ENCODE measurements at regions not wholly inside any gene's neighbourhood (a gene's known extent, or its start where the extent isn't known, plus 50 kb on each side); places are given as distances from the start of the nearest gene placed in this dataset.

GRCh38 chr6:120871416-120872261 lies 462.6 kb downstream of the TBC1D32 start:
- TF ChIP-seq ESRRA (CRISPR knock-in tag; IDR thresholded peaks at IDR 0.05; ENCODE audit: borderline replicate concordance) (no peak), CTCF (IDR thresholded peaks at IDR 0.05) (no peak), FOXJ3 (CRISPR knock-in tag; IDR thresholded peaks at IDR 0.05; ENCODE audit: borderline replicate concordance) (no peak), SP1 (CRISPR knock-in tag; conservative IDR thresholded peaks at IDR 0.05) (no peak), CREB1 (CRISPR knock-in tag; IDR thresholded peaks at IDR 0.05) (no peak), IRF1 (CRISPR knock-in tag; IDR thresholded peaks at IDR 0.05) (no peak), HMGXB4 (CRISPR knock-in tag; IDR thresholded peaks at IDR 0.05) (no peak), TEAD4 (CRISPR knock-in tag; IDR thresholded peaks at IDR 0.05) (no peak), TP53 (CRISPR knock-in tag; IDR thresholded peaks at IDR 0.05) (no peak)
